ENCODE measurements at regions not wholly inside any gene's neighbourhood (a gene's known extent, or its start where the extent isn't known, plus 50 kb on each side); places are given as distances from the start of the nearest gene placed in this dataset.

- intact Hi-C loops (cut with micrococcal nuclease) = no loop called here
- Mint-ChIP-seq H3K27ac (no peak overlapping the region), H3K9me3 (ENCODE audit: insufficient read depth) (no peaks in the 10 kb centered on the region), H3K4me3 (no peak overlapping the region), H3K27me3 (peaks cover 15% of the 10 kb centered on the region), H3K4me1 (no peaks in the 10 kb centered on the region)
- DNase-seq = no peak
- 74% methylated on average over 20 of the region's 23 CpGs for WGBS (ENCODE audit: insufficient coverage)
- Histone ChIP-seq H3K9me3 (ENCODE audit: control extremely low read depth in 1 of 3, control insufficient read depth in 2 of 3, insufficient read depth in 1 of 3, low read length in 2 of 3) (no peaks in the 10 kb centered on the region), H2AFZ (ENCODE audit: insufficient read depth, low read depth, low read length, poor library complexity, severe bottlenecking) (no peak overlapping the region), H3K27me3 (replicated peaks in 1 of 4; ENCODE audit: control extremely low read depth in 1 of 4, control insufficient read depth in 3 of 4, insufficient read depth in 4 of 4, low read length in 3 of 4) (no peaks in the 10 kb centered on the region), H4K20me1 (ENCODE audit: control insufficient read depth, insufficient read depth, low read length, poor library complexity, severe bottlenecking) (no peaks in the 10 kb centered on the region), H3K27ac (ENCODE audit: low read length in 2 of 2) (no peak overlapping the region), H3K4me2 (replicated peaks; ENCODE audit: low read depth, low read length, poor library complexity, severe bottlenecking) (no peak overlapping the region), H3K36me3 (replicated peaks in 1 of 2; ENCODE audit: control extremely low read depth in 1 of 2, control insufficient read depth in 1 of 2, extremely low read depth in 1 of 2, insufficient read depth in 2 of 2, low read length in 1 of 2) (no peaks in the 10 kb centered on the region), H3K79me2 (ENCODE audit: control insufficient read depth, insufficient read depth, low read length) (no peaks in the 10 kb centered on the region), H3K9ac (ENCODE audit: low read length) (no peak overlapping the region), H3K4me3 (ENCODE audit: control extremely low read depth in 1 of 5, extremely low read depth in 1 of 5, insufficient read depth in 1 of 5, low read depth in 2 of 5, low read length in 4 of 5) (no peak overlapping the region), H3K4me1 (ENCODE audit: control insufficient read depth in 2 of 2, insufficient read depth in 2 of 2, low read length in 2 of 2) (no peaks in the 10 kb centered on the region)
- no peak for ATAC-seq (ENCODE audit: low read depth)
- POLR2A ChIA-PET = no interaction called here
- TF ChIP-seq CTCF (IDR thresholded peaks at IDR 0.05) (no peak), EZH2 (IDR thresholded peaks at IDR 0.05; ENCODE audit: borderline replicate concordance, insufficient read depth, low read depth, low read length, poor library complexity, severe bottlenecking) (no peak)
- CTCF ChIA-PET = no interaction called here
These were observed 159.1 kb downstream of the OLFM1 start for GRCh38 chr9:135246248-135247205.

GRCh38 chr9:135247227-135247930 lies 159.9 kb downstream of the OLFM1 start:
- no peaks in the 10 kb centered on the region for H4K20me1 ChIP-seq (ENCODE audit: control insufficient read depth, insufficient read depth, low read length, poor library complexity, severe bottlenecking)
- no peak overlapping the region for H3K27ac Mint-ChIP-seq
- H3K27me3 Mint-ChIP-seq = peaks cover 17% of the 10 kb centered on the region
- CTCF ChIA-PET = no interaction called here
- H3K9me3 Mint-ChIP-seq (ENCODE audit: insufficient read depth) = no peaks in the 10 kb centered on the region
- H3K4me3 Mint-ChIP-seq = no peak overlapping the region
- H2AFZ ChIP-seq (ENCODE audit: insufficient read depth, low read depth, low read length, poor library complexity, severe bottlenecking) = no peak overlapping the region
- WGBS (ENCODE audit: insufficient coverage) = 81% methylated on average over 27 of the region's 27 CpGs
- DNase-seq (no peak), ATAC-seq (ENCODE audit: low read depth) (no peak)
- POLR2A ChIA-PET = no interaction called here
- no peak overlapping the region for H3K4me3 ChIP-seq (ENCODE audit: control extremely low read depth in 1 of 5, extremely low read depth in 1 of 5, insufficient read depth in 1 of 5, low read depth in 2 of 5, low read length in 4 of 5)
- H3K79me2 ChIP-seq (ENCODE audit: control insufficient read depth, insufficient read depth, low read length) = no peaks in the 10 kb centered on the region
- no peaks in the 10 kb centered on the region for H3K36me3 ChIP-seq (replicated peaks in 1 of 2; ENCODE audit: control extremely low read depth in 1 of 2, control insufficient read depth in 1 of 2, extremely low read depth in 1 of 2, insufficient read depth in 2 of 2, low read length in 1 of 2)
- H3K27ac ChIP-seq (ENCODE audit: low read length in 2 of 2) = no peak overlapping the region
- no peaks in the 10 kb centered on the region for H3K9me3 ChIP-seq (ENCODE audit: control extremely low read depth in 1 of 3, control insufficient read depth in 2 of 3, insufficient read depth in 1 of 3, low read length in 2 of 3)
- no peaks in the 10 kb centered on the region for H3K4me1 ChIP-seq (ENCODE audit: control insufficient read depth in 2 of 2, insufficient read depth in 2 of 2, low read length in 2 of 2)
- no peak overlapping the region for H3K9ac ChIP-seq (ENCODE audit: low read length)
- H3K27me3 ChIP-seq (replicated peaks in 1 of 4; ENCODE audit: control extremely low read depth in 1 of 4, control insufficient read depth in 3 of 4, insufficient read depth in 4 of 4, low read length in 3 of 4) = no peaks in the 10 kb centered on the region
- no peak for TF ChIP-seq EZH2 (IDR thresholded peaks at IDR 0.05; ENCODE audit: borderline replicate concordance, insufficient read depth, low read depth, low read length, poor library complexity, severe bottlenecking)
- no peak for TF ChIP-seq CTCF (IDR thresholded peaks at IDR 0.05)
- H3K4me2 ChIP-seq (replicated peaks; ENCODE audit: low read depth, low read length, poor library complexity, severe bottlenecking) = no peak overlapping the region
- H3K4me1 Mint-ChIP-seq = no peaks in the 10 kb centered on the region
- intact Hi-C loops (cut with micrococcal nuclease) = no loop called here
